Mucosa of rectum (tissue), 2 donors: ENCODE measurements at regions not wholly inside any gene's neighbourhood (a gene's known extent, or its start where the extent isn't known, plus 50 kb on each side); places are given as distances from the start of the nearest gene placed in this dataset.
A peak's percentile ranks its signal among the peaks of the same experiment; 100 is the strongest.
"Not testable (repeated sequence)": the region's sequence is repeated elsewhere in the genome, so short reads cannot be mapped to it uniquely, and the experiment has no call there.

ENCODE experiments used
- H3K27ac ChIP-seq, 2 donors: one replicate each; pipeline ENCODE4 v1.7.0; 2013; ENCODE audit warnings: inconsistent platforms in 2 of 2, low read depth in 2 of 2, low read length in 2 of 2
- H3K27me3 ChIP-seq, 2 donors: one replicate each; pipeline ENCODE4 v1.7.0; 2013; ENCODE audit warnings: low read length in 2 of 2; ENCODE audit not compliant: control insufficient read depth in 2 of 2, insufficient read depth in 2 of 2
- H3K36me3 ChIP-seq, 2 donors: one replicate each; pipeline ENCODE4 v1.7.0; 2013; ENCODE audit warnings: low read length in 2 of 2; ENCODE audit not compliant: control insufficient read depth in 2 of 2, insufficient read depth in 2 of 2
- H3K4me1 ChIP-seq, 2 donors: one replicate each; pipeline ENCODE4 v1.7.0; 2013; ENCODE audit warnings: low read length in 2 of 2, mild to moderate bottlenecking in 1 of 2; ENCODE audit not compliant: control insufficient read depth in 2 of 2, insufficient read depth in 2 of 2
- H3K4me3 ChIP-seq, 2 donors: one replicate each; pipeline ENCODE4 v1.7.0; 2013; ENCODE audit warnings: low read length in 2 of 2
- H3K9ac ChIP-seq, 2 donors: one replicate each; pipeline ENCODE4 v1.7.0; 2013; ENCODE audit warnings: low read length in 2 of 2, low read depth in 1 of 2, mild to moderate bottlenecking in 1 of 2
- H3K9me3 ChIP-seq, 2 donors: one replicate each; pipeline ENCODE4 v1.7.0; 2013; ENCODE audit warnings: low read length in 2 of 2; ENCODE audit not compliant: control insufficient read depth in 2 of 2
- donor health status: healthy.
- donor health status: Normal muscosa, but diverticular disease.

- not testable (repeated sequence) for H3K4me3 ChIP-seq, H3K27me3 ChIP-seq, H3K36me3 ChIP-seq, H3K4me1 ChIP-seq, H3K9ac ChIP-seq, H3K9me3 ChIP-seq, H3K27ac ChIP-seq
Measured at GRCh38 chr12:8389296-8389695, 66.5 kb upstream of the CLEC6A start.

DNA sequence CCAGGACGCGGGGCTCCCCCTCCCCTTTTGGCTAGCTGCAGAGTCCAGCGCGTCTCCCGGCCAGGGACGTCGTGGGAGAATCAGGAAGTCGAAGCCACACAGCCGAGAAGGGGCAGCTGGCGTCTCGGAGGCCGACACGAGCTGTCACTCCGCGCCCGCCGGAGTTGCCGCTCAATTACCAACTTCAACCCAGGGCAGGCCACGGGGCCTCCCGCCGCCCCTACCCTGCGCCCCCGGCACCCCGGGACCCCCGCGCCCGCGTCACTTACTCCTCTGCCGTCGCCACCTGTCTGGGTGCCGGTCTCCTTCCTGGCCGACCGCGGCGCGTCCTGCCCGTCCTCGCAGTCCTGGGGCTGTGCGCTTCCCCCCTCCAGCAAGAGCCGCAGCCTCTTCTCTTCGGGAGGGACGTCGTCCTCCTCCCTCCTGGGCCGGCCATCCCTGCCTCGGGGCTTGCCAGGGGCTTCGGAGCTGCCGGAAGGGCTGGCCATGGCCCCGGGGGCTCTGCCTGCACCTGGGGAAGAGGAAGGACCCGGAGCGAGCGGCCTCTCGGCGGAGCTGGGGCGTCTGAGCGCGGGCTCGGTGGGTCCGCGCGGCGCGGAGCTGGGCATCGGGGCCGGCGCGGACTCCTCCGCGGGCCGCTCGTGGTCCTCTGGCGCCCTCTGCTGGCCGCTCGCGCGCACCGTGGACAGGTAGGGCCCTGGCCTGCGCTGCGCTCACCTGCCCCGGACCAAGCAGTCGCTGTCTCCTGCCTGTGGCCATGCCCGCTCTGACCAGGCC, 65.6 kb upstream of the CLEC6A start:
- not testable (repeated sequence) for H3K4me1 ChIP-seq, H3K9me3 ChIP-seq, H3K36me3 ChIP-seq, H3K27ac ChIP-seq, H3K9ac ChIP-seq, H3K27me3 ChIP-seq
- peak overlapping the region in 1 of 2 donors; percentile 16 for H3K4me3 ChIP-seq

DNA sequence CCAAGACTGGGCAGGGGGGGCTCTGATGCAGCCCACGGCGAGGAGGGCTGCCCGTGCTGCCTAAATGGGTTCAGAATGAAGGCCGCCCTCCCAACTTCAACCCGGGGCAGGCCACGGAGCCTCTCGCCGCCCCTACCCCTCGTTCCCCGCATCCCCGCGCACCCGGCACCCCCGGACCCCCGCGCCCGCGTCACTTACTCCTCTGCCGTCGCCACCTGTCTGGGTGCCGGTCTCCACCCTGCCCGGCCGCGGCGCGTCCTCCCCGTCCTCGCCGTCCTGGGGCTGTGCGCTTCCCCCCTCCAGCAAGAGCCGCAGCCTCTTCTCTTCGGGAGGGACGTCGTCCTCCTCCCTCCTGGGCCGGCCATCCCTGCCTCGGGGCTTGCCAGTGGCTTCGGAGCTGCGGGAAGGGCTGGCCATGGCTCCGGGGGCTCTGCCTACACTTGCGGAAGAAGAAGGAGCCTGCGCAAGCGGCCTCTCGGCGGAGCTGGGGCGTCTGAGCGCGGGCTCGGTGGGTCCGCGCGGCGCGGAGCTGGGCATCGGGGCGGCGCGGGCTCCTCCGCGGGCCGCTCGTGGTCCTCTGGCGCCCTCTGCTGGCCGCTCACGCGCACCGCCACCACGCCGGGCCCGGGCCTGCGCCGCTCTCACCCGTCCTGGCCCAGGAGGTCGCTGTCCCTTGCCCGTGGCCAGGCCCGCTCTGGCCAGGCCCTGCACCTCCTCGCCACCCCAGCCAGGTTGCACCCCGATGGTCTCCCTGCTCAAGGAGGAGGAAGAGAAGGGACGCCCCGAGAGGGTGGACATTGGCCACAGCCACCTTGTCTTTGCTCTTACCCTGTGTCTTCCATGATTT, 59.3 kb upstream of the CLEC6A start:
- H3K27ac ChIP-seq, H3K36me3 ChIP-seq, H3K4me1 ChIP-seq, H3K27me3 ChIP-seq, H3K9me3 ChIP-seq, H3K9ac ChIP-seq, H3K4me3 ChIP-seq: not testable (repeated sequence)

GRCh38 chr12:8397378-8397777, 58.4 kb upstream of the CLEC6A start:
- not testable (repeated sequence) for H3K27me3 ChIP-seq, H3K9me3 ChIP-seq, H3K36me3 ChIP-seq, H3K27ac ChIP-seq, H3K4me3 ChIP-seq, H3K4me1 ChIP-seq, H3K9ac ChIP-seq

GRCh38 chr12:8399496-8400034, 56.2 kb upstream of the CLEC6A start:
- not testable (repeated sequence) for H3K27ac ChIP-seq, H3K36me3 ChIP-seq, H3K27me3 ChIP-seq, H3K4me3 ChIP-seq, H3K9me3 ChIP-seq, H3K4me1 ChIP-seq, H3K9ac ChIP-seq

GRCh38 chr12:8403834-8404233, 51.9 kb upstream of the CLEC6A start:
- H3K4me1 ChIP-seq, H3K27me3 ChIP-seq, H3K27ac ChIP-seq, H3K9ac ChIP-seq, H3K36me3 ChIP-seq, H3K9me3 ChIP-seq, H3K4me3 ChIP-seq: not testable (repeated sequence)

DNA sequence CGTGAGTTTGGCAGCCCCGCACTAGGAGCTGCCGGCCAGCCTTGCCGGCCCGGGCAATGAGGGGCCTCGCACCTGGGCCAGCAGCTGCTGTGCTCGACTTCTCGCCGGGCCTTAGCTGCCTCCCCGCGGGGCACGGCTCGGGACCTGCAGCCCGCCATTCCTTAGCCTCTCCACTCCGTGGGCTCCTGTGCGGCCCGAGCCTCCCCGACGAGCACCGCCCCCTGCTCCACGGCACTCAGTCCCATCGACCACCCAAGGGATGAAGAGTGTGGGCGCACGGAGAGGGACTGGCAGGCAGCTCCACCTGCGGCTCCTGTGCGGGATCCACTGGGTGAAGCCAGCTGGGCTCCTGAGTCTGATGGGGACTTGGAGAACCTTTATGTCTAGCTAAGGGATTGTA, 51.4 kb upstream of the CLEC6A start:
- H3K36me3 ChIP-seq, H3K9ac ChIP-seq, H3K27me3 ChIP-seq, H3K9me3 ChIP-seq, H3K27ac ChIP-seq, H3K4me3 ChIP-seq, H3K4me1 ChIP-seq: not testable (repeated sequence)
